BJ (cell line): ENCODE measurements at regions not wholly inside any gene's neighbourhood (a gene's known extent, or its start where the extent isn't known, plus 50 kb on each side); places are given as distances from the start of the nearest gene placed in this dataset.
"Not testable (repeated sequence)": the region's sequence is repeated elsewhere in the genome, so short reads cannot be mapped to it uniquely, and the experiment has no call there.

Experiments used
- CTCF ChIA-PET: fragments of 350-600 bp; formaldehyde crosslinking; extraction: SDS; loops from one replicate; lab custom pipeline; 2021; ENCODE audit warnings: antibody characterized with exemption, inconsistent platforms; lab: Yijun Ruan, JAX
- POLR2A ChIA-PET: fragments of 300-600 bp; sonication (Branson Sonifier 250); formaldehyde crosslinking; extraction: SDS; loops from one replicate; lab custom pipeline; 2021; ENCODE audit warnings: antibody characterized with exemption; lab: Charles Lee
- DNase-seq: peaks from one replicate; pipeline ENCODE4 v3.0.0-alpha.2; 2011; ENCODE audit warnings: low read depth
- H3K27me3 ChIP-seq: 2 replicates; pipeline ENCODE4 v1.6.0; 2011; ENCODE audit warnings: low read length; ENCODE audit not compliant: control insufficient read depth, insufficient read depth
- H3K36me3 ChIP-seq: 2 replicates; pipeline ENCODE4 v1.5.1; 2011; ENCODE audit warnings: low read length; ENCODE audit not compliant: control insufficient read depth, insufficient read depth
- H3K4me3 ChIP-seq: 2 replicates; pipeline ENCODE4 v1.5.1; 2011; ENCODE audit warnings: low read depth, mild to moderate bottlenecking, control low read depth, low read length
- TF ChIP-seq, protein P1 (sequence below): IDR thresholded peaks from 2 replicates; pipeline ENCODE4 v1.5.1; 2011; ENCODE audit warnings: low read depth, mild to moderate bottlenecking, control low read depth, inconsistent platforms, low read length, moderate library complexity; ENCODE audit not compliant: insufficient read depth

DNA sequence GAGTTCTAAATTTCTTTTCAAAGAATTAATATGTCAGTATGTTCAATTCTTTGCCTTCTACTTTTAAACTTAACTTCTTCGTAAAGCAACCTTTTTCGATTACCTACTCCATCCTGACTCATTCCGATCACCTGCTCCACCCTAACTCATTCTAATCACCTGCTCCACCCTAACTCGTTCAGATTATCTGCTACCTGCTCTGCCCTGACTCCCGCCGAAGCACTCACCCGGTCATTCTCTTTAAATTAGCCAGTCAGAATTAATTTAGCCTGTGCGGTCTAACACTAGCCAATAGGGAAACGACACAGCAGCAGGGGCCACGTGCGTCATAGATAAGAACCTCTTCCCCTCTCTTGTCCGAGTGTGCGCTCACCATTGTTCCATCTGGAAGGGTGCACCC, 60.1 kb upstream of the SH3RF1 start:
- Histone ChIP-seq H3K4me3 (no peak overlapping the region), H3K36me3 (no peaks in the 10 kb centered on the region), H3K27me3 (no peaks in the 10 kb centered on the region)
- TF ChIP-seq, protein P1, sequence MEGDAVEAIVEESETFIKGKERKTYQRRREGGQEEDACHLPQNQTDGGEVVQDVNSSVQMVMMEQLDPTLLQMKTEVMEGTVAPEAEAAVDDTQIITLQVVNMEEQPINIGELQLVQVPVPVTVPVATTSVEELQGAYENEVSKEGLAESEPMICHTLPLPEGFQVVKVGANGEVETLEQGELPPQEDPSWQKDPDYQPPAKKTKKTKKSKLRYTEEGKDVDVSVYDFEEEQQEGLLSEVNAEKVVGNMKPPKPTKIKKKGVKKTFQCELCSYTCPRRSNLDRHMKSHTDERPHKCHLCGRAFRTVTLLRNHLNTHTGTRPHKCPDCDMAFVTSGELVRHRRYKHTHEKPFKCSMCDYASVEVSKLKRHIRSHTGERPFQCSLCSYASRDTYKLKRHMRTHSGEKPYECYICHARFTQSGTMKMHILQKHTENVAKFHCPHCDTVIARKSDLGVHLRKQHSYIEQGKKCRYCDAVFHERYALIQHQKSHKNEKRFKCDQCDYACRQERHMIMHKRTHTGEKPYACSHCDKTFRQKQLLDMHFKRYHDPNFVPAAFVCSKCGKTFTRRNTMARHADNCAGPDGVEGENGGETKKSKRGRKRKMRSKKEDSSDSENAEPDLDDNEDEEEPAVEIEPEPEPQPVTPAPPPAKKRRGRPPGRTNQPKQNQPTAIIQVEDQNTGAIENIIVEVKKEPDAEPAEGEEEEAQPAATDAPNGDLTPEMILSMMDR = no peak
- ChIA-PET CTCF (no interaction called here), POLR2A (no interaction called here)
- DNase-seq = no peak

DNA sequence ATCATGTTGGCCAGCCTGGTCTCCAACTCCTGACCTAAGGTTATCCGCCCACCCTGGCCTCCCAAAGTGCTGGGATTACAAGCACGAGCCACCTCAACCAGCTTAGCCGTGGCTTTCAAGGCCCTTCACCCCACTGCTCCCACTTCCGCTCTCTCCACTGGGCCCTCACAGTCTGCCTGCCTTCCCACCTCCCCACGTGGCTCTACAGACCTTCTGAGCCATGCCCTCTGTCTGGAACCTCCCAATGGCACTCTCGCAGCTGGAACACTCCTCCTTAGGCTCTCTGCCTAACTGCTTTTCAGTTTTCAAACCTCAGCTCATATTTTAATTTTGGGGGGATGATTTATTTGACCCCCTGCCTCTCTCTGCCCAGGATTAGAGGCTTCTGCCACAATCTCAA, 59.3 kb upstream of the SH3RF1 start:
- no peaks in the 10 kb centered on the region for H3K36me3 ChIP-seq
- ChIA-PET POLR2A (no interaction called here), CTCF (no interaction called here)
- no peak for DNase-seq
- H3K27me3 ChIP-seq = no peaks in the 10 kb centered on the region
- no peak overlapping the region for H3K4me3 ChIP-seq
- TF ChIP-seq, protein P1 = no peak

DNA sequence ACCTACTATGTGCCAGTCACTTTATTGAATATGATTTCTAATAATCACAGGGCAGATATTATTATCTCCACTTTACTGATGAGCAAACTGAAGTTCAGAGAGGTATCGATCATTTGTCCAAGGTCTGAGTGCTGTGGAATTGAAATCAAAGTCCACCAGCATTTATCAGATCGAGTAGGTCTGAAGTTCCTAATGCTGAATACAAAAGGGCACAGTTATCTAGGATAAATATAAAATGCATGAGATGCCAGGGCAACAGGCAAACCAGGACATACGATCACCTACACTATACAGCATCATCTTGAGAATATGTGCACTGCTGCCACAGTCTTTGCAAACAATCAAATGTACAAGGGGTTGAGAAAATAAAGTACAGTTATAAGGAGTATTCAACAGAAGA, 57.2 kb upstream of the SH3RF1 start:
- no peak for DNase-seq
- ChIA-PET CTCF (no interaction called here), POLR2A (no interaction called here)
- Histone ChIP-seq H3K4me3 (no peak overlapping the region), H3K36me3 (no peaks in the 10 kb centered on the region), H3K27me3 (no peaks in the 10 kb centered on the region)
- TF ChIP-seq, protein P1 = no peak

DNA sequence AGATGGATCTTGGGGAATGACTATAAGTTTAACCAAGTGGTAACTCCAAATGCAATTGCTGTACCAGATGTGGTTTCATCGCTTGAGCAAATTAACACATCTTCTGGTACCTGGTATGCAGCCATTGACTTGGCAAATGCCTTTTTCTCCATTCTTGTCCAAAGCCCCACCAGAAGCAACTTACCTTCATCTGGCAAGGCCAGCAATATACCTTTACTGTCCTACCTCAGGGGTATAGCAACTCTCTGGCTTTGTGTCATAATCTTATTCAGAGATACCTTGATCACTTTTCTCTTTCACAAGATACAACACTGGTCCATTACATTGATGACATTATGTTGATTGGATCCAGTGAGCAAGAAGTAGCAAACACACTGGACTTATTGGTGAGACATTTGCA, 53.2 kb upstream of the SH3RF1 start:
- CTCF ChIA-PET, H3K27me3 ChIP-seq, DNase-seq, POLR2A ChIA-PET, H3K36me3 ChIP-seq, H3K4me3 ChIP-seq: not testable (repeated sequence)

DNA sequence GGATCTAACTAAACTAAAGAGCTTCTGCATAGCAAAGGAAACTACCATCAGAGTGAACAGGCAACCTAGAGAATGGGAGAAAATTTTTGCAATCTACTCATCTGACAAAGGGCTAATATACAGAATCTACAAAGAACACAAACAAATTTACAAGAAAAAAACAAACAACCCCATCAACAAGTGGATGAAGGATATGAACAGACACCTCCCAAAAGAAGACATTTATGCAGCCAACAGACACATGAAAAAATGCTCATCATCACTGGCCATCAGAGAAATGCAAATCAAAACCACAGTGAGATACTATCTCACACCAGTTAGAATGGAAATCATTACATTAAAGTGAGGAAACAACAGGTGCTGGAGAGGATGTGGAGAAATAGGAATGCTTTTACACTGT, 52.1 kb upstream of the SH3RF1 start:
- H3K27me3 ChIP-seq, DNase-seq, H3K4me3 ChIP-seq, H3K36me3 ChIP-seq, POLR2A ChIA-PET, CTCF ChIA-PET: not testable (repeated sequence)
